ENCODE measurements at regions not wholly inside any gene's neighbourhood (a gene's known extent, or its start where the extent isn't known, plus 50 kb on each side); places are given as distances from the start of the nearest gene placed in this dataset.

DNA sequence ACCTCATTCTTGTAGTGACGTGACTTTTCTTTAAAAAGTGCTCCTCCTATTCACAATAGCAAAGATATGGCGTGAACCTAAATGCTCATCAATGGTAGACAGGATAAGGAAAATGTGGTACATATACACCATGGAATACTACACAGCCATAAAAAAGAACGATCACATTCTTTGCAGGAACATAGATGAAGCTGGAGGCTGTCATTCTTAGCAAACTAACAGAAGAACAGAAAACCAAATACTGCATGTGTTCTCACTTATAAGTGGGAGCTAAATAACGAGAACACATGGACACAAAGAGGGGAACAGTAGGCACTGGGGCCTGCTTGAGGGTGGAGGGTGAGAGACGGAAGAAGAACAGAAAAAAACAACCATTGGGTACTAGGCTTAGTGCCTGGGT lies 59.9 kb upstream of the FGFR2 start:
- H3K36me3 Mint-ChIP-seq (ENCODE audit: insufficient read depth, unreplicated experiment), result no peaks in the 10 kb centered on the region
- no peak overlapping the region for H3K4me3 Mint-ChIP-seq (ENCODE audit: unreplicated experiment)
- BruUV-seq (replicated peaks), result no TSS peak
- ChIA-PET POLR2A (no interaction called here), CTCF (no interaction called here)
- Histone ChIP-seq H3K36me3 (ENCODE audit: control insufficient read depth, insufficient read depth, low read length) (no peaks in the 10 kb centered on the region), H3K4me1 (no peaks in the 10 kb centered on the region), H3K4me3 (ENCODE audit: low read depth, low read length) (no peak overlapping the region), H3K27me3 (replicated peaks; ENCODE audit: control insufficient read depth, insufficient read depth, low read length) (no peaks in the 10 kb centered on the region), H3K9me3 (no peaks in the 10 kb centered on the region)
- no peaks in the 10 kb centered on the region for H3K27me3 Mint-ChIP-seq (ENCODE audit: insufficient read depth, unreplicated experiment)
- H3K27ac Mint-ChIP-seq (ENCODE audit: unreplicated experiment), result no peak overlapping the region
- no peak for DNase-seq
- no peaks in the 10 kb centered on the region for H3K9me3 Mint-ChIP-seq (ENCODE audit: unreplicated experiment)
- TF ChIP-seq, protein P1, sequence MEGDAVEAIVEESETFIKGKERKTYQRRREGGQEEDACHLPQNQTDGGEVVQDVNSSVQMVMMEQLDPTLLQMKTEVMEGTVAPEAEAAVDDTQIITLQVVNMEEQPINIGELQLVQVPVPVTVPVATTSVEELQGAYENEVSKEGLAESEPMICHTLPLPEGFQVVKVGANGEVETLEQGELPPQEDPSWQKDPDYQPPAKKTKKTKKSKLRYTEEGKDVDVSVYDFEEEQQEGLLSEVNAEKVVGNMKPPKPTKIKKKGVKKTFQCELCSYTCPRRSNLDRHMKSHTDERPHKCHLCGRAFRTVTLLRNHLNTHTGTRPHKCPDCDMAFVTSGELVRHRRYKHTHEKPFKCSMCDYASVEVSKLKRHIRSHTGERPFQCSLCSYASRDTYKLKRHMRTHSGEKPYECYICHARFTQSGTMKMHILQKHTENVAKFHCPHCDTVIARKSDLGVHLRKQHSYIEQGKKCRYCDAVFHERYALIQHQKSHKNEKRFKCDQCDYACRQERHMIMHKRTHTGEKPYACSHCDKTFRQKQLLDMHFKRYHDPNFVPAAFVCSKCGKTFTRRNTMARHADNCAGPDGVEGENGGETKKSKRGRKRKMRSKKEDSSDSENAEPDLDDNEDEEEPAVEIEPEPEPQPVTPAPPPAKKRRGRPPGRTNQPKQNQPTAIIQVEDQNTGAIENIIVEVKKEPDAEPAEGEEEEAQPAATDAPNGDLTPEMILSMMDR (IDR thresholded peaks at IDR 0.05; ENCODE audit: insufficient read depth in 1 of 2, low read depth in 1 of 2, low read length in 1 of 2, severe bottlenecking in 1 of 2, unreplicated experiment in 1 of 2), result no peak
- H3K4me1 Mint-ChIP-seq (ENCODE audit: low read depth, unreplicated experiment), result no peaks in the 10 kb centered on the region
- intact Hi-C loops (cut with micrococcal nuclease; ENCODE audit: unreplicated experiment), result no loop called here

DNA sequence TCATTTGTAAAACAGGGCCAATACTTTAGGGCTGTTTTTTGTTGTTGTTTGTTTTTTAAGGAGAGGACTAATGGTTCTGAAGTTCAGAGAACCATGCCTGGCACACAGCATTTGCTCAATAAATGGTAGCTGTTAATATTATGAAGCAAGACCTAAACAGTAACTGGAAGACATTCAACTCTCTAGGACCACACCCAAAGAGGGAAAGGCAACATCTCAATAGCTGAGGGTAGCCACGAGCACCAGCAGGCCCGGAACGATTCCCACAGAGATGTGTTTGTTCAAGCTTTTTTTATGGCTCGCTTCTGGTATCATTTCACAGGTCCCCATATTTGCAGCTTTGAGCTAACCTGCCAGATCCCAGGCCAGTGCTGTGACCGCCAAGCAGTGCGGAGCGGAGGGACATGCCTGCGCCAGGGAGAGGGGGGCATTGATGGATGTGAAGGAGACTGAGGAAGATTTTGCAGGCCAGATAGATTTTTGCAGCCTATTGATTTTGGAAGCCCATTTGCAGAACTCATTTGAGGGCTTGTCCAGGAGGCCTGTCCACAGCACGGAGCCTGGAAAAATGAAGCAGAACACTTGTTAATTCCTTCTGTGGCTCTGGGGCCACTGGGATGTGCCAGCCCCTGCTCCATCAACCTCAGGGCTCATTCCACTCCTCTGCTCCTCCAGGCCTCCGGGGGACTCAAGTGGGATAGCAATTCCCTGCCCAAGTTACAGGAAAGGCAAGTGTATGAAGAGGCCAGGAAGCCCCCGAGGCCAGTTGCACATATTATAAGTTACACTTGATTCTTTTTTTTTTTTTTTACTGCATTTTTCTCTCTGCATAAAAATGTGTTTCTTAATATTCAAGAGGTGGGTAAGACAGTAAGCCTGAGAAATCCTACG lies 57.3 kb upstream of the FGFR2 start:
- H3K27me3 ChIP-seq (replicated peaks; ENCODE audit: control insufficient read depth, insufficient read depth, low read length), result no peaks in the 10 kb centered on the region
- H3K4me3 Mint-ChIP-seq (ENCODE audit: unreplicated experiment), result no peak overlapping the region
- H3K27ac Mint-ChIP-seq (ENCODE audit: unreplicated experiment), result no peak overlapping the region
- POLR2A ChIA-PET, result no interaction called here
- CTCF ChIA-PET, result interaction anchor here (1.3 kb wide), 1 partner anchor 79 kb away, joined by 4 read pairs; no protein-coding TSS in a partner anchor
- intact Hi-C loops (cut with micrococcal nuclease; ENCODE audit: unreplicated experiment), result no loop called here
- H3K9me3 Mint-ChIP-seq (ENCODE audit: unreplicated experiment), result no peaks in the 10 kb centered on the region
- no TSS peak for BruUV-seq (replicated peaks)
- no peaks in the 10 kb centered on the region for H3K36me3 ChIP-seq (ENCODE audit: control insufficient read depth, insufficient read depth, low read length)
- TF ChIP-seq, protein P1 (IDR thresholded peaks at IDR 0.05; ENCODE audit: insufficient read depth in 1 of 2, low read depth in 1 of 2, low read length in 1 of 2, severe bottlenecking in 1 of 2, unreplicated experiment in 1 of 2), result no peak
- H3K27me3 Mint-ChIP-seq (ENCODE audit: insufficient read depth, unreplicated experiment), result no peaks in the 10 kb centered on the region
- no peaks in the 10 kb centered on the region for H3K36me3 Mint-ChIP-seq (ENCODE audit: insufficient read depth, unreplicated experiment)
- H3K9me3 ChIP-seq, result no peaks in the 10 kb centered on the region
- no peak overlapping the region for H3K4me3 ChIP-seq (ENCODE audit: low read depth, low read length)
- no peak for DNase-seq
- H3K4me1 Mint-ChIP-seq (ENCODE audit: low read depth, unreplicated experiment), result peaks cover 6% of the 10 kb centered on the region
- peaks cover 7% of the 10 kb centered on the region; the same call in 1 of the 2 replicates for H3K4me1 ChIP-seq

DNA sequence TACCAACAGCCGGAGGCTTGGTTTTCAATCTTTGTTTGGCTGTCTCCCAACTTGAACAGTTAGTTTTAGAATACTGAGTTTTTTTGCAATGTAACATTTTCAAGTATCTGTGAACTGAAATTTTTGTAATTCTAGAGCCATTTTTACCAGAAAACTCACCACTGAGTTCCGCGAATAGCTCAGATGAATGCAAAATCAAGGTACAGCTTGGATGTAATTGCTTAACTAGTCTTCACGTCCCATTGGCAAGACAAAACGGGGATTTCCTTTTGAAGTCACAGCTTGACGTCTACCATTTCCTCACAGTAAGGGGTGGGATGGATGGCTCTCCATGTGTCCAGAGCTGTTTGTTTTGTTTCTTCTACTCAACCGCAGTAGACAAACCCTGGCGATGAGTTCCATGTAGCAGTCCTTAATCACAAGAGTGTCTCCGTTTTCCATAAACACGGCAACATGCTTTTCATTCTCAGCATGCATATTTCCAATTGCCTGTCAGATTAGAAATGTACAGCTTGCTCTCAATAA lies 55.8 kb upstream of the FGFR2 start:
- CTCF ChIA-PET, result no interaction called here

More for the DNA sequence above, 55.8 kb upstream of the FGFR2 start:
- Mint-ChIP-seq H3K9me3 (ENCODE audit: unreplicated experiment) (no peaks in the 10 kb centered on the region), H3K27me3 (ENCODE audit: insufficient read depth, unreplicated experiment) (no peaks in the 10 kb centered on the region), H3K36me3 (ENCODE audit: insufficient read depth, unreplicated experiment) (no peaks in the 10 kb centered on the region), H3K4me3 (ENCODE audit: unreplicated experiment) (no peak overlapping the region), H3K27ac (ENCODE audit: unreplicated experiment) (no peak overlapping the region), H3K4me1 (ENCODE audit: low read depth, unreplicated experiment) (peaks cover 6% of the 10 kb centered on the region)
- TF ChIP-seq, protein P1 (IDR thresholded peaks at IDR 0.05; ENCODE audit: insufficient read depth in 1 of 2, low read depth in 1 of 2, low read length in 1 of 2, severe bottlenecking in 1 of 2, unreplicated experiment in 1 of 2), result no peak
- POLR2A ChIA-PET, result no interaction called here
- Histone ChIP-seq H3K27me3 (replicated peaks; ENCODE audit: control insufficient read depth, insufficient read depth, low read length) (no peaks in the 10 kb centered on the region), H3K36me3 (ENCODE audit: control insufficient read depth, insufficient read depth, low read length) (no peaks in the 10 kb centered on the region), H3K9me3 (no peaks in the 10 kb centered on the region), H3K4me3 (ENCODE audit: low read depth, low read length) (no peak overlapping the region), H3K4me1 (peaks cover 7% of the 10 kb centered on the region; the same call in 1 of the 2 replicates)
- DNase-seq, result no peak
- no TSS peak for BruUV-seq (replicated peaks)
- intact Hi-C loops (cut with micrococcal nuclease; ENCODE audit: unreplicated experiment), result no loop called here
